ENCODE measurements at regions not wholly inside any gene's neighbourhood (a gene's known extent, or its start where the extent isn't known, plus 50 kb on each side); places are given as distances from the start of the nearest gene placed in this dataset.

DNA sequence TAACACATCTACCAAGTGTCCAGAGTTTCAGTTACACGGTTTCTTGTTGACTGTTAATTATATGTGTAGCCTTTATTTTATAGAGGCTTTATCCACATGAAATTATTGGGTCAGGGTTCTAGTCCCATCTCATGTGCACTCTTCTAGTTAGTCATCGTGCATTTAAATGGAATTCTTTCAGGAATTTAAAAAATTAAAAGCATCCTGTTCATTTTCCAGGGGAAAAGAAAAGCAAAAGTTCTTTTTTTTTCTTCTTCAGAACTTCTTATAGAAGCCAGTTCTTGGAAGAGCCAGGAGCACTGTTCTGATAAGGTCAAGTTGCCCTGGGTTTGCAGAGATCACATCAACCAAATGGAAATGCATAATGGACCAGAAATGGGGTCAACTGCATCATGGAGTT is 324.7 kb downstream of the INHBA start:
- TF ChIP-seq CTCF (IDR thresholded peaks at IDR 0.05; ENCODE audit: poor library complexity, severe bottlenecking), result no peak
- TF ChIP-seq SMC3 (conservative IDR thresholded peaks at IDR 0.05; ENCODE audit: poor library complexity), result no peak
- TF ChIP-seq POLR2AphosphoS5 (IDR thresholded peaks at IDR 0.05), result no peak
- no peak for TF ChIP-seq RAD21 (conservative IDR thresholded peaks at IDR 0.05)
- no peak for TF ChIP-seq EP300 (conservative IDR thresholded peaks at IDR 0.05; ENCODE audit: poor library complexity, severe bottlenecking)
- TF ChIP-seq, protein P1, sequence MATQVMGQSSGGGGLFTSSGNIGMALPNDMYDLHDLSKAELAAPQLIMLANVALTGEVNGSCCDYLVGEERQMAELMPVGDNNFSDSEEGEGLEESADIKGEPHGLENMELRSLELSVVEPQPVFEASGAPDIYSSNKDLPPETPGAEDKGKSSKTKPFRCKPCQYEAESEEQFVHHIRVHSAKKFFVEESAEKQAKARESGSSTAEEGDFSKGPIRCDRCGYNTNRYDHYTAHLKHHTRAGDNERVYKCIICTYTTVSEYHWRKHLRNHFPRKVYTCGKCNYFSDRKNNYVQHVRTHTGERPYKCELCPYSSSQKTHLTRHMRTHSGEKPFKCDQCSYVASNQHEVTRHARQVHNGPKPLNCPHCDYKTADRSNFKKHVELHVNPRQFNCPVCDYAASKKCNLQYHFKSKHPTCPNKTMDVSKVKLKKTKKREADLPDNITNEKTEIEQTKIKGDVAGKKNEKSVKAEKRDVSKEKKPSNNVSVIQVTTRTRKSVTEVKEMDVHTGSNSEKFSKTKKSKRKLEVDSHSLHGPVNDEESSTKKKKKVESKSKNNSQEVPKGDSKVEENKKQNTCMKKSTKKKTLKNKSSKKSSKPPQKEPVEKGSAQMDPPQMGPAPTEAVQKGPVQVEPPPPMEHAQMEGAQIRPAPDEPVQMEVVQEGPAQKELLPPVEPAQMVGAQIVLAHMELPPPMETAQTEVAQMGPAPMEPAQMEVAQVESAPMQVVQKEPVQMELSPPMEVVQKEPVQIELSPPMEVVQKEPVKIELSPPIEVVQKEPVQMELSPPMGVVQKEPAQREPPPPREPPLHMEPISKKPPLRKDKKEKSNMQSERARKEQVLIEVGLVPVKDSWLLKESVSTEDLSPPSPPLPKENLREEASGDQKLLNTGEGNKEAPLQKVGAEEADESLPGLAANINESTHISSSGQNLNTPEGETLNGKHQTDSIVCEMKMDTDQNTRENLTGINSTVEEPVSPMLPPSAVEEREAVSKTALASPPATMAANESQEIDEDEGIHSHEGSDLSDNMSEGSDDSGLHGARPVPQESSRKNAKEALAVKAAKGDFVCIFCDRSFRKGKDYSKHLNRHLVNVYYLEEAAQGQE (IDR thresholded peaks at IDR 0.05; ENCODE audit: borderline replicate concordance), result no peak
- no peak for TF ChIP-seq EZH2 (IDR thresholded peaks at IDR 0.05; ENCODE audit: borderline replicate concordance, insufficient read depth, low read length, poor library complexity, severe bottlenecking)
- no peak for TF ChIP-seq MXI1 (conservative IDR thresholded peaks at IDR 0.05; ENCODE audit: poor library complexity, severe bottlenecking)
- no peak for TF ChIP-seq TAF1 (IDR thresholded peaks at IDR 0.05; ENCODE audit: low read depth)

Measured in neural cell (in vitro differentiated cells).